CD4-positive, CD25-positive, alpha-beta regulatory T cell (primary cell): ENCODE measurements at regions not wholly inside any gene's neighbourhood (a gene's known extent, or its start where the extent isn't known, plus 50 kb on each side); places are given as distances from the start of the nearest gene placed in this dataset.

ENCODE experiments used
- ATAC-seq, 2 donors: fragments of 150-1000 bp; cut with Tn5 transposase; one replicate each; pipeline ENCODE4 v1.10.0; 2021; ENCODE audit warnings: low read depth in 2 of 2, moderate number of reproducible peaks in 2 of 2, moderate library complexity in 1 of 2
- DNase-seq, 3 donors: peaks; one replicate each; pipeline versions ENCODE4 v3.0.0 to v3.0.0-alpha.2; 2012 to 2022; ENCODE audit warnings: mixed read lengths in 1 of 3
- H3K27ac ChIP-seq: one replicate; pipeline ENCODE4 v1.7.0; 2013; ENCODE audit warnings: mild to moderate bottlenecking, low read length; ENCODE audit not compliant: insufficient read depth, poor library complexity, severe bottlenecking
- H3K27me3 ChIP-seq: one replicate; pipeline ENCODE4 v1.7.0; 2013; ENCODE audit warnings: low read length; ENCODE audit not compliant: control insufficient read depth, insufficient read depth
- H3K36me3 ChIP-seq: one replicate; pipeline ENCODE4 v1.7.0; 2013; ENCODE audit warnings: mild to moderate bottlenecking, low read length, moderate library complexity; ENCODE audit not compliant: control insufficient read depth, insufficient read depth
- H3K4me1 ChIP-seq: 2 replicates; pipeline ENCODE4 v1.7.0; 2013; ENCODE audit warnings: mild to moderate bottlenecking, low read length; ENCODE audit not compliant: insufficient read depth, control insufficient read depth, poor library complexity, severe bottlenecking
- H3K4me3 ChIP-seq: one replicate; pipeline ENCODE4 v1.7.0; 2013; ENCODE audit warnings: low read depth, mild to moderate bottlenecking, low read length, moderate library complexity
- H3K9me3 ChIP-seq, 2 experiments: 1 replicate in 1 of 2; 2 replicates in 1 of 2; pipeline ENCODE4 v1.7.0; 2013; ENCODE audit warnings: low read length in 2 of 2, mild to moderate bottlenecking in 1 of 2, moderate library complexity in 1 of 2; ENCODE audit not compliant: control insufficient read depth in 2 of 2
- H3K27ac Mint-ChIP-seq, 3 donors: one replicate each; pipeline ENCODE4 v1.8.0; 2020 to 2022; ENCODE audit warnings: mild to moderate bottlenecking in 3 of 3, mixed read lengths in 3 of 3, moderate library complexity in 2 of 3
- H3K27me3 Mint-ChIP-seq: one replicate; pipeline ENCODE4 v1.8.0; 2022; ENCODE audit warnings: mild to moderate bottlenecking, mixed read lengths
- H3K36me3 Mint-ChIP-seq: one replicate; pipeline ENCODE4 v1.8.0; 2020; ENCODE audit warnings: mixed read lengths
- H3K4me1 Mint-ChIP-seq, 4 donors: one replicate each; pipeline ENCODE4 v1.8.0; 2020 to 2022; ENCODE audit warnings: mixed read lengths in 4 of 4, mild to moderate bottlenecking in 1 of 4
- H3K4me3 Mint-ChIP-seq, 4 donors: one replicate each; pipeline ENCODE4 v1.8.0; 2020 to 2022; ENCODE audit warnings: mild to moderate bottlenecking in 4 of 4, mixed read lengths in 4 of 4, moderate library complexity in 3 of 4
- H3K9me3 Mint-ChIP-seq, 7 donors: one replicate each; pipeline ENCODE4 v1.8.0; 2020 to 2022; ENCODE audit warnings: mixed read lengths in 7 of 7, mild to moderate bottlenecking in 3 of 7, moderate library complexity in 2 of 7

- H3K9me3 ChIP-seq: no peaks in the 10 kb centered on the region
- peaks cover 3% of the 10 kb centered on the region for H3K27me3 ChIP-seq
- H3K4me3 Mint-ChIP-seq: no peak overlapping the region
- no peaks in the 10 kb centered on the region for H3K36me3 ChIP-seq
- no peaks in the 10 kb centered on the region for H3K36me3 Mint-ChIP-seq
- no peak overlapping the region for H3K4me3 ChIP-seq
- H3K27ac Mint-ChIP-seq: no peak overlapping the region
- H3K27me3 Mint-ChIP-seq: peaks cover 20% of the 10 kb centered on the region
- peaks cover 0 to 2% (median 0%) of the 10 kb centered on the region in 7 donors for H3K9me3 Mint-ChIP-seq
- ATAC-seq: no peak
- no peak for DNase-seq
- H3K4me1 Mint-ChIP-seq: no peaks in the 10 kb centered on the region
- no peak overlapping the region for H3K27ac ChIP-seq
- H3K4me1 ChIP-seq: no peaks in the 10 kb centered on the region
These were observed 113.3 kb upstream of the ALX4 start for GRCh38 chr11:44423289-44423688.

GRCh38 chr11:44424841-44425240, 114.9 kb upstream of the ALX4 start:
- Histone ChIP-seq H3K36me3 (no peaks in the 10 kb centered on the region), H3K27me3 (peaks cover 3% of the 10 kb centered on the region), H3K27ac (no peak overlapping the region), H3K4me1 (no peaks in the 10 kb centered on the region), H3K9me3 (no peaks in the 10 kb centered on the region), H3K4me3 (no peak overlapping the region)
- Mint-ChIP-seq H3K36me3 (no peaks in the 10 kb centered on the region), H3K27me3 (peaks cover 19% of the 10 kb centered on the region), H3K4me3 (no peak overlapping the region), H3K27ac (peak overlapping the region in 1 of 3 donors; percentile 48), H3K9me3 (peaks cover 0 to 1% (median 0%) of the 10 kb centered on the region in 7 donors), H3K4me1 (no peaks in the 10 kb centered on the region)
- DNase-seq: no peak
- ATAC-seq: no peak

- Histone ChIP-seq H3K27me3 (no peaks in the 10 kb centered on the region), H3K36me3 (no peaks in the 10 kb centered on the region), H3K4me1 (no peaks in the 10 kb centered on the region), H3K9me3 (no peaks in the 10 kb centered on the region), H3K4me3 (no peak overlapping the region), H3K27ac (no peak overlapping the region)
- Mint-ChIP-seq H3K36me3 (no peaks in the 10 kb centered on the region), H3K4me1 (no peaks in the 10 kb centered on the region), H3K27me3 (peaks cover 14% of the 10 kb centered on the region), H3K27ac (no peak overlapping the region), H3K4me3 (no peak overlapping the region), H3K9me3 (peaks cover 0 to 1% (median 0%) of the 10 kb centered on the region in 7 donors)
- no peak for DNase-seq
- no peak for ATAC-seq
These were observed 116.2 kb upstream of the ALX4 start for GRCh38 chr11:44426119-44426518.

- Mint-ChIP-seq H3K27me3 (peaks cover 19% of the 10 kb centered on the region), H3K9me3 (peaks cover 0 to 1% (median 0%) of the 10 kb centered on the region in 7 donors), H3K36me3 (no peaks in the 10 kb centered on the region), H3K4me1 (no peaks in the 10 kb centered on the region), H3K4me3 (no peak overlapping the region), H3K27ac (no peak overlapping the region)
- DNase-seq: no peak
- no peak for ATAC-seq
- H3K27ac ChIP-seq: no peak overlapping the region
- no peak overlapping the region for H3K4me3 ChIP-seq
- H3K27me3 ChIP-seq: no peaks in the 10 kb centered on the region
- no peaks in the 10 kb centered on the region for H3K4me1 ChIP-seq
- no peaks in the 10 kb centered on the region for H3K9me3 ChIP-seq
- H3K36me3 ChIP-seq: no peaks in the 10 kb centered on the region
These were observed 117.0 kb upstream of the ALX4 start for GRCh38 chr11:44426958-44427357.

GRCh38 chr11:44427432-44427831, 117.5 kb upstream of the ALX4 start:
- H3K27ac Mint-ChIP-seq: no peak overlapping the region
- Histone ChIP-seq H3K27me3 (peaks cover 4% of the 10 kb centered on the region), H3K9me3 (no peaks in the 10 kb centered on the region), H3K4me3 (no peak overlapping the region), H3K4me1 (no peaks in the 10 kb centered on the region), H3K36me3 (no peaks in the 10 kb centered on the region), H3K27ac (no peak overlapping the region)
- DNase-seq (peak in 1 of 3 donors; percentile 2), ATAC-seq (no peak)
- H3K27me3 Mint-ChIP-seq: peaks cover 21% of the 10 kb centered on the region
- no peak overlapping the region for H3K4me3 Mint-ChIP-seq
- no peaks in the 10 kb centered on the region for H3K4me1 Mint-ChIP-seq
- no peaks in the 10 kb centered on the region for H3K36me3 Mint-ChIP-seq
- peaks cover 0 to 1% (median 0%) of the 10 kb centered on the region in 7 donors for H3K9me3 Mint-ChIP-seq

GRCh38 chr11:44430140-44430539, 120.2 kb upstream of the ALX4 start:
- H3K36me3 ChIP-seq: no peaks in the 10 kb centered on the region
- peaks cover 7% of the 10 kb centered on the region for H3K27me3 ChIP-seq
- no peak overlapping the region for H3K4me3 Mint-ChIP-seq
- no peaks in the 10 kb centered on the region for H3K9me3 ChIP-seq
- no peak overlapping the region for H3K27ac ChIP-seq
- no peaks in the 10 kb centered on the region for H3K4me1 Mint-ChIP-seq
- H3K36me3 Mint-ChIP-seq: no peaks in the 10 kb centered on the region
- peaks cover 22% of the 10 kb centered on the region for H3K27me3 Mint-ChIP-seq
- no peaks in the 10 kb centered on the region for H3K4me1 ChIP-seq
- peaks cover 0 to 1% (median 0%) of the 10 kb centered on the region in 7 donors for H3K9me3 Mint-ChIP-seq
- no peak overlapping the region for H3K27ac Mint-ChIP-seq
- no peak for ATAC-seq
- no peak for DNase-seq
- no peak overlapping the region for H3K4me3 ChIP-seq

- no peaks in the 10 kb centered on the region for H3K36me3 Mint-ChIP-seq
- no peak overlapping the region for H3K27ac ChIP-seq
- H3K4me1 ChIP-seq: no peaks in the 10 kb centered on the region
- peaks cover 23% of the 10 kb centered on the region for H3K27me3 Mint-ChIP-seq
- ATAC-seq (no peak), DNase-seq (no peak)
- H3K27me3 ChIP-seq: peaks cover 7% of the 10 kb centered on the region
- no peaks in the 10 kb centered on the region for H3K4me1 Mint-ChIP-seq
- no peak overlapping the region for H3K27ac Mint-ChIP-seq
- H3K4me3 Mint-ChIP-seq: no peak overlapping the region
- peaks cover 0 to 2% (median 0%) of the 10 kb centered on the region in 7 donors for H3K9me3 Mint-ChIP-seq
- no peak overlapping the region for H3K4me3 ChIP-seq
- no peaks in the 10 kb centered on the region for H3K9me3 ChIP-seq
- no peaks in the 10 kb centered on the region for H3K36me3 ChIP-seq
These were observed 124.3 kb upstream of the ALX4 start for GRCh38 chr11:44434191-44434590.

GRCh38 chr11:44437122-44437521, 127.2 kb upstream of the ALX4 start:
- H3K4me1 ChIP-seq: no peaks in the 10 kb centered on the region
- no peak overlapping the region for H3K27ac Mint-ChIP-seq
- no peak overlapping the region for H3K4me3 Mint-ChIP-seq
- no peak overlapping the region for H3K4me3 ChIP-seq
- H3K27me3 ChIP-seq: peaks cover 7% of the 10 kb centered on the region
- no peak overlapping the region for H3K27ac ChIP-seq
- H3K36me3 Mint-ChIP-seq: no peaks in the 10 kb centered on the region
- H3K9me3 Mint-ChIP-seq: peaks cover 0 to 22% (median 0%) of the 10 kb centered on the region in 7 donors
- DNase-seq (no peak), ATAC-seq (no peak)
- H3K4me1 Mint-ChIP-seq: no peaks in the 10 kb centered on the region
- no peaks in the 10 kb centered on the region for H3K36me3 ChIP-seq
- no peaks in the 10 kb centered on the region for H3K9me3 ChIP-seq
- H3K27me3 Mint-ChIP-seq: peaks cover 29% of the 10 kb centered on the region
